Hematopoietic multipotent progenitor cell treated with erythropoietin and hydrocortisone succinate and interleukin-3 and kit ligand, for 8 days (in vitro differentiated cells): ENCODE measurements at regions not wholly inside any gene's neighbourhood (a gene's known extent, or its start where the extent isn't known, plus 50 kb on each side); places are given as distances from the start of the nearest gene placed in this dataset.

Experiments
- DNase-seq: peaks from one replicate; pipeline ENCODE4 v3.0.0-alpha.2; 2015

DNA sequence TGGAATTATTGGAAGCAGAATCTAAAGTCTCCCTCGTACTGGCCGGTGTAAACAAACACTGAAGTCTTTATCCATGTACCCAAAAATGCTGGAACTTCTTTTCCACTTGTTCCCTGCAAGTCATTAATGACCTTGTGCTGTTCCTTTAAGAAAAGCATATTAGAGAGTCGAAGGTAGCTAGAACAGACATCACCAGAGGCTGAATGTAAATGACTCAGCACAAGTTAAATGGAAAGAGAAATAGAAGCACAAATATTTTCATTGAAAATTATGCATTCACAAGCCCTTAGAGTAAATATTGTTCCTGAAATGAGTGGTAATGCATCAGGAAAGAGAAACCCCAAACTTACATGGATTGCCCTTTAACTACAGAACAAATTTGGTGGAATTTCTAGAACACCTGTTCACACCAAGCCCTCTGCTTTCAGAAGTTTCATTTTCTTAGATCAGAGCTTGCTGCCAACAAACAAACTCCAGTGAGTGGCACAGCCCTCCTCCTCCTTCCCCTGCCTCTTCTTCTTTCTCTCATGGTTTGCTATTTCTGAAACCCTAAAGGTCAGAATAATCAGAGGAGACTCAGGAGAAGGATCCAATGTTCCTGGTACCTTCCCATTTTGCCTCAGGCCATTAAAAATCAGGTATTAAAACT, 264.3 kb downstream of the TXNL1 start:
- no peak for DNase-seq

- no peak for DNase-seq
Observed at GRCh38 chr18:56373601-56374000, 264.8 kb downstream of the TXNL1 start.

DNA sequence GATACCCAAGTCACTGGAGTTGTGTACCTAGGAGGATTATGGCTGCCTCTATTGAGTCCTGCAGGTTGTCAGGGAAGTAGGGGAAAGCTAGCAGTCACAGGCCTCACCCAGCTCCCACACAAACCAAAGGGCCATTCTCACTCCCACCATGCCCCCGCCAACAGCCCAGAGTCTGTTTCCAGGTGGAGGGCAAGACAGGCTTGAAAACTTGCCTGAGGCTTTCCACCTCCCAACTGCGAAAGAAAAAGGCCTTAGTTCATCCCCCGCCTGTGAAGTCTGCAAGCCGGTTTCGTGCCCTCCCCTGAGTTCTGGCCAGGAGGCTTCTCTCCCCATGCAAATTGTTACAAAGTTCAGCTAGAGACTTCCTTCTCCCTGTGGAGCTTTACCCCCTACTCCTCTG, 270.3 kb downstream of the TXNL1 start:
- no peak for DNase-seq

GRCh38 chr18:56358608-56359280, 279.6 kb downstream of the TXNL1 start:
- DNase-seq: no peak

- DNase-seq: no peak
Observed at GRCh38 chr18:56353663-56354260, 284.6 kb downstream of the TXNL1 start.

DNA sequence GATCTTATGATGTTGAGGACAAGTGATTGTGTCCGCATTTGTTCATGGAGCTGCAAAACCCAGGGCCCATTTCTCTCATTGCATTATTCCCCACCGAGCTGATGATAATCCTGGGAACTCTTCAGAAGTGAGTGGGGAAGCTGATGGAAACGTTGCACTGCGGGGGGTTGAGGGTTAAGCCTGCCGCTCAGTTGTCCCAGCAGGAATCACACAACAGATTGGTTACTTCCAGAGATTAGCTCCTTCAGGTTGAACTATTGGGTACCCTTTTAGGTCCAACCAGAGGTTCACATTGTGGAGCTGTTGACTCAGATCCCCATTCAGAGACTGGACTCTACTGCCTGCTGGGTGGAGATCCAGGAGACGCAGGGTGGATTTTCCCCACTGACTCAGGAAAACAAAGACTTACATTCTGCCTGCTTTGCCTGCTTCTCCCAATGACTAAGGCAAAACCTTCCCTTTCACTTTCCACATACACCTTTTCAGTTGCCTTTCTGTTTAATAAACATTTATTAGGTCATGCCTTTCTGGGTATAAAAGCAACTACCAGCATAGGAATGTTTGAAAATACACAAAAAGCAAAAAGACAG, 286.4 kb downstream of the TXNL1 start:
- DNase-seq: no peak

DNA sequence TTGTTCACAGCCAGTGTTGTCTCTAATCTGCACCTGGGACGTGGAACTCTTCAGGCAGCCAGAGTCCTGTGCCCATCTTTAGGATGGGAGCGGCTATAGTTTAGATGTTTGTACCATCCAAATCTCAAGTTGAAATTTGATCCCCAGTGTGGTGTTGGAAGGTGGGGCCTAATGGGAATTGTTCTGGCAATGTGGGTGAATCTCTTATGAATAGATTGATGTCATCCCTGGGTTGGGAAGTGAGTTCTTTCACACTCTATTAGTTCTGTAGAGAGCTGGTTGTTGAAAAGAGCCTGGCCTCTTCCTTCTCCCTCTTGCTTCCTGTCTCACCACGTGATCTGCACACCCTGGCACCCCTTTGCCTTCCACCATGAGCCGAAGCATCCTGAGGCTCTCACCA, 300.9 kb downstream of the TXNL1 start:
- no peak for DNase-seq

GRCh38 chr18:56333839-56334238, 304.6 kb downstream of the TXNL1 start:
- DNase-seq: no peak

DNA sequence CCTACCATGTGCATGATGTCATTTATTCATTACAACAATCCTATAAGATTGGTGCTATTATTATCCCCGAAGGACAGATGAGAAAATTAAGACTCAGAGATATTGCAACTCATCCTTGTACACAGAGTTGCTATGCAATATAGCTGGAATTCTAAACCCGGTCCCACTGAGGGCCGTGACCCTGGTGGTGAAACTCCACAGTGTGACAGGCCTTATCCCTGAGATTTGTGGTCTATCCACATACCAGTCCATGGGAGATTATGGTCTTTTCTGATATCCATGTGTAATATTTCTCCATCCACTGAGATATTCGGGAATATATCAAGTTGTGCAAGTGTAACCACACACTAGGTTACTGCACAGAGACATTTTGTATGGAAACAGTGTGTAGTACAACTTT, 305.2 kb downstream of the TXNL1 start:
- DNase-seq: no peak

DNA sequence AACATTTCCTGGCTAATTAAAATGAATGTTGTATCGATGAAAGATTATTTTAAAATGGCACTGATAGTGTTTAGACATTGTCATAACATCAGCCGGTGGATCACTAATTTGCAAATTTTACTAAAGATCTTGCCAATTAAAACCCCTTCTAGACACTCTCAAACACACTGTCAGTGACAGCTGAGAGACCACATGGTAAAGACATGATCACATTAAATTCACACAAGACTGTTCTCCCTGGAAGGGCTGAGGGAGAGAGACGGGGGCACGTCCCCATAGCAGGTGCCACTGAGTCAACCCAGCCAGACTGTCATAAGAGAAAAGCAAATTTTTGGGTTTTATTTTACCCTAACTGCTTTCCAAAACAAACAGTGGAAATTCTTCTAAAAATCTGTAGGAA, 306.0 kb downstream of the TXNL1 start:
- DNase-seq: no peak

GRCh38 chr18:56330366-56331110, 307.9 kb downstream of the TXNL1 start:
- no peak for DNase-seq

DNA sequence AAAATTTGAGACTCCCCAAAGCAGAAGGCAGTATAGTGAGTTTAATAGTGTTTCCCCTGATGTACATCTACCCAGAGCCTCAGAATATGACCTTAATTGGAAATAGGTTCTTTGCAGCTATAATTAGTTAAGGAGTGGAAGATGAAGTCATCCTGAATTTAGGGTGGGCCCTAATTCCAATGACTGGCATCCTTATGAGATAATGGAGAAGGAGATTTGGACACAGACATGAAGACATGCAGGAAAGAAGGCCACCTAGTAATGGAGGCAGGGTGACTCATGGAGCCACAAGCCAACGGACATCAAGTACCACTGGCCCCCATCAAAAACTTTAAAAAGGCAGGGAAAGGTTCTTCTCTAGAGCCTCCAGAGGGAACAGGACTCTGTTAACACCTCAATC, 308.9 kb downstream of the TXNL1 start:
- no peak for DNase-seq

DNA sequence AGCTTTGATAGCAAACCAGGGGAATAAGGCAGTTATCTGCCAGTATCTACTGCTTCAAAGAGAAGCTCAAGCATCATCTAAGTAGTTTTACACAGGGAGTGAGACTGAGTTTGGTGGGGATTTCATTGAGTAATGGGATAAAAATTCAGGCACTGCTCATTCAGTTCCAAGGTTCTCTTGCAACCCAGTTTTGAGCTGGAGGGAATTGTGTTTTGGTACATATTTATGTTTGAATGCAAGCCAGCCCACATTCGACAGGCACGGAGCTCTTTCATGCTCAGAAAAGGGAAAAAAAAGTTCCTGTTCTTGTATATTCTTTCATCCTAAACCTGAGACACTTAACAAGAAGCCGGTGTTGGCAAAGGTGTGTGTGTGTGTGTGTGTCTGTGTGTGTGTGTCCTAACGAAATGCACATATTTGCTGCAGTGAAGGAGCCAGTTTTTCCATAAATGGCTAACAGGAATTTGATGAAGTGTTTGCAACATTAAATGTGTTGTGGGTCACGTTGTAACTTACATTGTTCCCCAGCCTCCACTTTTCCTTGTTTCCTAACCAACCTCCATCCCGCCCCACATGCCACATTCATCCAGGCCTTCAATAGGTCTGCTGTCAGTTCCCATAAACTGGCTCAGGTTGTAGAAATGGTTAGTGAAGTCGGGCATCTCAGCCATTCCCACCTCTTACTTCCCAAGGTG, 311.1 kb downstream of the TXNL1 start:
- no peak for DNase-seq

DNA sequence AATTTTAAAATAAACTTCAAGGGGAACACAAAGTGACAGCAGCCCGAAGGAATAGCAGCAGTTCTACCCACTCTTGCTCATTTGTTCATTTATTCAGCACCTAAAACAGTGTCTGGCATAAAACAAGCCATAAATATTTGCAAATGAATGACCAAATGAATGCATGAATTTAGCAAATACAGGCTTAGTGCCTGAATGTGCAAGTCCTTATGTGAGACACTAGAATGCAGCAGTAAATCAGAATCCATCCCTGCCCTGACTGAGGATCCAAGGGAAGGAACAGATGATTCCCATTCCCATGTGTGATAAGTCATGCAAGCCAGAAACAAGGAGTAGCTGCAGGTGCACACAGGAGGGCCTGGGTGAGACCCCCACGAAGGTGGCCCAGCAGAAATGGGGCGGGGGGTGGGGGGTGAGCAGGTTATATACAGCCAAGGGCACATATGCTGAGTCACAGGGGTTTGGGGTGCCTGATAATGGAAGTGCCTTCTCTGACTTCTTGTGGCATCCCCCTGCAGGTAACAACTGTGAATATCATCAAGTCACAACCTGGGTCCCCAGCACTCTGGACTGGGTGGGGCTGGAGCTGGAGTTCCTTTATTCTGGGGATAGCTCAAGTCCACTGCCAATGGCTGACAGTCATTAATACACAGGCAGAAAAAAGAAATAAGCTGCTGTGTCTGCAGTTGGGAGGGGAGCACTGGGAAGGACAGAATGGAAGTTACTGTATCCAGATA, 311.9 kb downstream of the TXNL1 start:
- no peak for DNase-seq

GRCh38 chr18:56323673-56324072, 314.7 kb downstream of the TXNL1 start:
- no peak for DNase-seq

DNA sequence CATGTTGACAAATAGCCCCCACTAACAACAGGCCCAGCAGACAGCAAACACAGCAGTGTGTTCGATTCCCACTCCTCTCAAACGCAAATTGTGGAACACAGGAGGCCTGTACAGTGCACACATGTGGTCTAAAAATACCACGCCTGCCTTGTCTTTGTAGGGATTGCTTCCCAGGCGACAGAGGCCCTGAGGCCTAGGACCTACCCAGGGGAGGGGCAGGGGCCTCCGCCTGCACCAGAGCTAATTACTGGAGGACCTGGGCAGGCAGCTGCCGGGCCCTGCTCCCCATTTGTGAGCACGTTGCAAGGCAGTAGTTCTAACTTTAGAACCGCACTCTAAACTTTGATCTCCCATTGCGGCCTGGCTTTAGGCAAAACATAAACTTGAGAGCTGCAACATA, 316.0 kb downstream of the TXNL1 start:
- no peak for DNase-seq

GRCh38 chr18:56321470-56321869, 316.9 kb downstream of the TXNL1 start:
- DNase-seq: no peak

DNA sequence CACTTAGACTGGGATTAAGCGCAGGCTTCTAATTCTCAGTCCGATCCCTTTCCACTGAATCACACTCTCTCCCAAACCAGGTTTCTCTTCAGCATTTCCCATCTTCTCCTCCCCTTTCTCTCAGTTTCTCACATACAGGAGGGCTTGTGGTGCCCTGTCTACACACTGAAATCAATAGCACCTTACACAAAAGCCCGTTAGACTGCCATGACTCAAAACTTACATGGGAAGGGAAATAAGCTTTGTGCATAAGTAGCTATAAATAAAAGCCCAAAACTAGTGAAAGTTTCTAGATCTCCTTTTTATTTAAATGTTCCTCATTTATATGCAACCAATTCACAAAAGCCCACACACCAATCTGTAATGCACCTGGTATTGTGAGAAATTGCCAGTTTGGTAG, 318.4 kb downstream of the TXNL1 start:
- no peak for DNase-seq

GRCh38 chr18:56316727-56317126, 321.7 kb downstream of the TXNL1 start:
- DNase-seq: no peak

DNA sequence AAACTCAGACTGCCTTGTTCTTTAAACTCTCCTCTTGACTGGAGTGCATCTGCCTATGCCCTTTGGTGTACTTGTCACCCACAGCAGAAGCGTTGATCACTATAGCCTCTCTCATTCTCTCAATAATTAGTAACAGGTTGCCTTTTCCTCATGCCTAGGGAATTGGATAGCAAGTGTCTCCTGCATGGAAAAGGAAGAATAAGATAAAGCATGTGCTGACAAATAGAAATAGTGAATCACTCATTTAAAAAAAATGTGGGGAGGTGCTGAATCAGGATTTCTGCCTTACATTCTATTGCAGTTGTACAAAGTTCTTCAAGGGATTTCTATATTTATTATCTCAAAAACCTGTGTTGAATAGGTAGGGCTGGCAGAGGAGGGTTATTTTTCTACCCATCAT, 323.0 kb downstream of the TXNL1 start:
- DNase-seq: no peak

- no peak for DNase-seq
Observed at GRCh38 chr18:56314396-56314795, 324.0 kb downstream of the TXNL1 start.
